SK-N-SH treated with all-trans-retinoic acid at 6 μM for 48 hours (cell line): ENCODE measurements at regions not wholly inside any gene's neighbourhood (a gene's known extent, or its start where the extent isn't known, plus 50 kb on each side); places are given as distances from the start of the nearest gene placed in this dataset.

Source experiments
- ATAC-seq: fragments of 200-7000 bp; cut with Tn5 transposase; 3 replicates; pipeline ENCODE4 v1.9.1; 2020; ENCODE audit warnings: mild to moderate bottlenecking, moderate library complexity
- ARNTL ChIP-seq: fragments of 450-650 bp; formaldehyde crosslinking; IDR thresholded peaks from 2 replicates; pipeline ENCODE4 v1.5.0; 2020; ENCODE audit warnings: low read depth, mild to moderate bottlenecking, moderate library complexity, borderline replicate concordance
- CSDC2 ChIP-seq: fragments of 250-450 bp; sonication (Bioruptor Pico); IDR thresholded peaks from 2 replicates; pipeline ENCODE4 v1.5.0; 2020; ENCODE audit warnings: mild to moderate bottlenecking, moderate library complexity
- ESRRG ChIP-seq: fragments of 250-450 bp; sonication (Bioruptor Pico); IDR thresholded peaks from 2 replicates; pipeline ENCODE4 v1.6.1; 2021; ENCODE audit warnings: mild to moderate bottlenecking
- GLIS3 ChIP-seq: fragments of 250-450 bp; sonication (Bioruptor Pico); IDR thresholded peaks from 2 replicates; pipeline ENCODE4 v1.5.0; 2020; ENCODE audit warnings: mild to moderate bottlenecking, moderate library complexity
- ISL1 ChIP-seq: fragments of 250-450 bp; sonication (Bioruptor Pico); IDR thresholded peaks from 2 replicates; pipeline ENCODE4 v2.1.2; 2022; ENCODE audit warnings: mild to moderate bottlenecking, moderate library complexity
- OSR1 ChIP-seq: fragments of 250-450 bp; sonication (Bioruptor Pico); IDR thresholded peaks from 2 replicates; pipeline ENCODE4 v1.8.0; 2022; ENCODE audit warnings: moderate library complexity, mild to moderate bottlenecking, inconsistent platforms
- PPARA ChIP-seq: fragments of 250-450 bp; sonication (Bioruptor Pico); IDR thresholded peaks from 2 replicates; pipeline ENCODE4 v1.5.0; 2020; ENCODE audit warnings: mild to moderate bottlenecking, borderline replicate concordance
- SNAI2 ChIP-seq: fragments of 250-450 bp; sonication (Bioruptor Pico); IDR thresholded peaks from 2 replicates; pipeline ENCODE4 v1.5.0; 2020; ENCODE audit warnings: mild to moderate bottlenecking, moderate library complexity
- TCF4 ChIP-seq: fragments of 250-450 bp; sonication (Bioruptor Pico); IDR thresholded peaks from 2 replicates; pipeline ENCODE4 v1.8.0; 2021; ENCODE audit warnings: mild to moderate bottlenecking, moderate library complexity, borderline replicate concordance
- TOX ChIP-seq: fragments of 250-450 bp; sonication (Bioruptor Pico); IDR thresholded peaks from 2 replicates; pipeline ENCODE4 v1.8.0; 2021; ENCODE audit warnings: mild to moderate bottlenecking, moderate library complexity, borderline replicate concordance
- ZC3H10 ChIP-seq: fragments of 250-450 bp; sonication (Bioruptor Pico); IDR thresholded peaks from 2 replicates; pipeline ENCODE4 v1.5.1; 2021; ENCODE audit warnings: mild to moderate bottlenecking, moderate library complexity
- ZFP3 ChIP-seq: fragments of 250-450 bp; sonication (Bioruptor Pico); IDR thresholded peaks from 2 replicates; pipeline ENCODE4 v1.5.0; 2020; ENCODE audit warnings: mild to moderate bottlenecking, moderate library complexity
- ZNF565 ChIP-seq: fragments of 450-650 bp; formaldehyde crosslinking; conservative IDR thresholded peaks from 2 replicates; pipeline ENCODE4 v1.5.0; 2020; ENCODE audit warnings: low read depth, mild to moderate bottlenecking, moderate library complexity
- ZNF70 ChIP-seq: fragments of 450-650 bp; formaldehyde crosslinking; IDR thresholded peaks from 2 replicates; pipeline ENCODE4 v1.5.0; 2020; ENCODE audit warnings: mild to moderate bottlenecking, moderate library complexity
- ZNF8 ChIP-seq: fragments of 450-650 bp; formaldehyde crosslinking; IDR thresholded peaks from 2 replicates; pipeline ENCODE4 v1.5.0; 2020; ENCODE audit warnings: mild to moderate bottlenecking, moderate library complexity
- TF ChIP-seq, protein P1 (sequence below): fragments of 250-450 bp; sonication (Bioruptor Pico); IDR thresholded peaks from 2 replicates; pipeline ENCODE4 v1.5.1; 2021; ENCODE audit warnings: mild to moderate bottlenecking, moderate library complexity
- TF ChIP-seq, protein P2 (sequence below): fragments of 250-450 bp; sonication (Bioruptor Pico); IDR thresholded peaks from 2 replicates; pipeline ENCODE4 v1.8.0; 2020; ENCODE audit warnings: mild to moderate bottlenecking, moderate library complexity, borderline replicate concordance
- TF ChIP-seq, protein P3 (sequence below): fragments of 250-450 bp; sonication (Bioruptor Pico); IDR thresholded peaks from 2 replicates; pipeline ENCODE4 v1.5.0; 2020; ENCODE audit warnings: mild to moderate bottlenecking, moderate library complexity
- TF ChIP-seq, protein P4 (sequence below): fragments of 250-450 bp; sonication (Bioruptor Pico); IDR thresholded peaks from 2 replicates; pipeline ENCODE4 v1.8.0; 2021; ENCODE audit warnings: low read depth, mild to moderate bottlenecking, moderate library complexity, borderline replicate concordance
- TF ChIP-seq, protein P5 (sequence below): fragments of 250-450 bp; sonication (Bioruptor Pico); IDR thresholded peaks from 2 replicates; pipeline ENCODE4 v1.5.1; 2020; ENCODE audit warnings: low read depth, mild to moderate bottlenecking, moderate library complexity

DNA sequence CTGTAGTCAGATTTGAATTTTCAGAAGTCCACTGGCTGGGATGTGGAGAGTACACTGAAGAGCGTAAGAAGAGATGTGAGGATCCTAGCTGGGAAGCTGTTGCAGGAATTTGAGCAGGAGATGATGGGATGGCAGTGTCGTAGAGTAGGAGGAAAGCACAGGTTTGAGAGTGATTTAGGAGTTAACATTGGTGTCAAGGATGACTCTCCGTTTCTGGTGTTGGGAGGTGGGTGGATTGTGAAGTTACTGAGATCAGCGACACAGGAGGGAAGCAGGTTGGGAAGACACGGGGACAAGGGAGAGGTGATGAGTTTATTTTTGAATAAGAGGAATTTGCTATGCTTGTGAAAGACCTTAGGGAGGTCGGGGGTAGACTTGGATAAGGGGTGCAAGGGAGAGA, 434.2 kb upstream of the TPM1 start:
- TF ChIP-seq, protein P1, sequence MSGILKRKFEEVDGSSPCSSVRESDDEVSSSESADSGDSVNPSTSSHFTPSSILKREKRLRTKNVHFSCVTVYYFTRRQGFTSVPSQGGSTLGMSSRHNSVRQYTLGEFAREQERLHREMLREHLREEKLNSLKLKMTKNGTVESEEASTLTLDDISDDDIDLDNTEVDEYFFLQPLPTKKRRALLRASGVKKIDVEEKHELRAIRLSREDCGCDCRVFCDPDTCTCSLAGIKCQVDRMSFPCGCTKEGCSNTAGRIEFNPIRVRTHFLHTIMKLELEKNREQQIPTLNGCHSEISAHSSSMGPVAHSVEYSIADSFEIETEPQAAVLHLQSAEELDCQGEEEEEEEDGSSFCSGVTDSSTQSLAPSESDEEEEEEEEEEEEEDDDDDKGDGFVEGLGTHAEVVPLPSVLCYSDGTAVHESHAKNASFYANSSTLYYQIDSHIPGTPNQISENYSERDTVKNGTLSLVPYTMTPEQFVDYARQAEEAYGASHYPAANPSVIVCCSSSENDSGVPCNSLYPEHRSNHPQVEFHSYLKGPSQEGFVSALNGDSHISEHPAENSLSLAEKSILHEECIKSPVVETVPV = no peak
- no peak for TF ChIP-seq TCF4 (CRISPR knock-in tag)
- TF ChIP-seq, protein P2, sequence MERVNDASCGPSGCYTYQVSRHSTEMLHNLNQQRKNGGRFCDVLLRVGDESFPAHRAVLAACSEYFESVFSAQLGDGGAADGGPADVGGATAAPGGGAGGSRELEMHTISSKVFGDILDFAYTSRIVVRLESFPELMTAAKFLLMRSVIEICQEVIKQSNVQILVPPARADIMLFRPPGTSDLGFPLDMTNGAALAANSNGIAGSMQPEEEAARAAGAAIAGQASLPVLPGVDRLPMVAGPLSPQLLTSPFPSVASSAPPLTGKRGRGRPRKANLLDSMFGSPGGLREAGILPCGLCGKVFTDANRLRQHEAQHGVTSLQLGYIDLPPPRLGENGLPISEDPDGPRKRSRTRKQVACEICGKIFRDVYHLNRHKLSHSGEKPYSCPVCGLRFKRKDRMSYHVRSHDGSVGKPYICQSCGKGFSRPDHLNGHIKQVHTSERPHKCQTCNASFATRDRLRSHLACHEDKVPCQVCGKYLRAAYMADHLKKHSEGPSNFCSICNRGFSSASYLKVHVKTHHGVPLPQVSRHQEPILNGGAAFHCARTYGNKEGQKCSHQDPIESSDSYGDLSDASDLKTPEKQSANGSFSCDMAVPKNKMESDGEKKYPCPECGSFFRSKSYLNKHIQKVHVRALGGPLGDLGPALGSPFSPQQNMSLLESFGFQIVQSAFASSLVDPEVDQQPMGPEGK = no peak
- TF ChIP-seq GLIS3 (CRISPR knock-in tag) = no peak
- TF ChIP-seq ZNF565 = no peak
- TF ChIP-seq ESRRG (CRISPR knock-in tag) = no peak
- TF ChIP-seq CSDC2 = no peak
- TF ChIP-seq, protein P3, sequence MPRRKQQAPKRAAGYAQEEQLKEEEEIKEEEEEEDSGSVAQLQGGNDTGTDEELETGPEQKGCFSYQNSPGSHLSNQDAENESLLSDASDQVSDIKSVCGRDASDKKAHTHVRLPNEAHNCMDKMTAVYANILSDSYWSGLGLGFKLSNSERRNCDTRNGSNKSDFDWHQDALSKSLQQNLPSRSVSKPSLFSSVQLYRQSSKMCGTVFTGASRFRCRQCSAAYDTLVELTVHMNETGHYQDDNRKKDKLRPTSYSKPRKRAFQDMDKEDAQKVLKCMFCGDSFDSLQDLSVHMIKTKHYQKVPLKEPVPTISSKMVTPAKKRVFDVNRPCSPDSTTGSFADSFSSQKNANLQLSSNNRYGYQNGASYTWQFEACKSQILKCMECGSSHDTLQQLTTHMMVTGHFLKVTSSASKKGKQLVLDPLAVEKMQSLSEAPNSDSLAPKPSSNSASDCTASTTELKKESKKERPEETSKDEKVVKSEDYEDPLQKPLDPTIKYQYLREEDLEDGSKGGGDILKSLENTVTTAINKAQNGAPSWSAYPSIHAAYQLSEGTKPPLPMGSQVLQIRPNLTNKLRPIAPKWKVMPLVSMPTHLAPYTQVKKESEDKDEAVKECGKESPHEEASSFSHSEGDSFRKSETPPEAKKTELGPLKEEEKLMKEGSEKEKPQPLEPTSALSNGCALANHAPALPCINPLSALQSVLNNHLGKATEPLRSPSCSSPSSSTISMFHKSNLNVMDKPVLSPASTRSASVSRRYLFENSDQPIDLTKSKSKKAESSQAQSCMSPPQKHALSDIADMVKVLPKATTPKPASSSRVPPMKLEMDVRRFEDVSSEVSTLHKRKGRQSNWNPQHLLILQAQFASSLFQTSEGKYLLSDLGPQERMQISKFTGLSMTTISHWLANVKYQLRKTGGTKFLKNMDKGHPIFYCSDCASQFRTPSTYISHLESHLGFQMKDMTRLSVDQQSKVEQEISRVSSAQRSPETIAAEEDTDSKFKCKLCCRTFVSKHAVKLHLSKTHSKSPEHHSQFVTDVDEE = no peak
- no peak for TF ChIP-seq OSR1
- TF ChIP-seq TOX (CRISPR knock-in tag) = no peak

DNA sequence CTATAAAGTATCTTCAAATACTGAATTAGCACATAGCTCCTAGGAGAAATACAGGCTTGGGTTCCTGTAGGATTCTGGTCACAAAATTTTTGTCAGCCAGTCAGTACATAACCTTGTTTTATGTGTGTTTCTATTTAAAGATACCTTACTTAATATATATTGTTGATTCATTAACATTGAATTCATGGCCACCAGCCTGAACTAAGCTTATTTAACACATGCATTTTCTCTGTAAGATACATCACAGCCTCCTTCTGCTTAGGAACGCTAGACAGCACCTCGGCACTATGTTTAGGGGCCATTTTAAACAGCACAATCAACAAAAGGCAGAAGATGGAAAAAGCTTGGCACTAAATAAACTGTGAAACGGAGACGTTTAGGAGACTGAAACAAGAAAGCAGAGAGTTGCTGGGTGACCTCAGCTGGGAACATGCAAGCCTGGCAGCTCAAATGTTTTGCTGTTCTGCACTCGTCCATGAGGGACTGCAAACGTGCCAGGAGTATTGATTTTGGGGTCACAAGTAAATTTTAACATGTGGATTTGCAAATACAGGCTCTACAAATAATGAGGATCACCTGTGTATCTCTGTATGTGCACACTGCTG, 432.2 kb upstream of the TPM1 start:
- TF ChIP-seq ZNF565 (no peak), ISL1 (CRISPR knock-in tag) (no peak), TCF4 (CRISPR knock-in tag) (no peak), OSR1 (no peak), ARNTL (CRISPR knock-in tag) (no peak), TOX (CRISPR knock-in tag) (no peak)
- TF ChIP-seq, protein P3 = no peak
- TF ChIP-seq, protein P2 = no peak
- ATAC-seq = no peak

More for the DNA sequence above, 434.2 kb upstream of the TPM1 start:
- ATAC-seq = no peak

DNA sequence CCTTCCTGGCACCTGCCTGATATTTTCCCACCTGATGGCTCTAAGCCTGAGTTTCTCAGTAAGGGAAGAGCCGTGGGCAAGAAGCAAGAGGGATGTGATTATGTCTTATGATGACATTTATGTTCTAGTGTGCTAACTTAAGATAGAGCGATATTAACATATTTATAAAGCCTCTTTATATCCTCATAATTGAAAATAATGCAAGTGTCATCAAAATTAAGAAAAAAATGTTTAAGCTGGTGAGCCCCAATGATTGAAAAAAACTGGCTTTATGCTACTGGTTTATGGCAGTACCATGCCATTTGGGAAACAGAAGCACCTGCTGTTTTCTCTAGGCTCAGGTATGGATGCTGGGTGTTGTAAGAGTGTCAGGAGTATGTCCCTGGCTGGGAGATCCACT, 431.5 kb upstream of the TPM1 start:
- no peak for ATAC-seq
- no peak for TF ChIP-seq GLIS3 (CRISPR knock-in tag)
- no peak for TF ChIP-seq ZNF70 (CRISPR knock-in tag)
- TF ChIP-seq ZNF565 = no peak
- TF ChIP-seq, protein P1 = no peak
- no peak for TF ChIP-seq SNAI2 (CRISPR knock-in tag)
- no peak for TF ChIP-seq OSR1
- no peak for TF ChIP-seq ZC3H10 (CRISPR knock-in tag)
- TF ChIP-seq, protein P4, sequence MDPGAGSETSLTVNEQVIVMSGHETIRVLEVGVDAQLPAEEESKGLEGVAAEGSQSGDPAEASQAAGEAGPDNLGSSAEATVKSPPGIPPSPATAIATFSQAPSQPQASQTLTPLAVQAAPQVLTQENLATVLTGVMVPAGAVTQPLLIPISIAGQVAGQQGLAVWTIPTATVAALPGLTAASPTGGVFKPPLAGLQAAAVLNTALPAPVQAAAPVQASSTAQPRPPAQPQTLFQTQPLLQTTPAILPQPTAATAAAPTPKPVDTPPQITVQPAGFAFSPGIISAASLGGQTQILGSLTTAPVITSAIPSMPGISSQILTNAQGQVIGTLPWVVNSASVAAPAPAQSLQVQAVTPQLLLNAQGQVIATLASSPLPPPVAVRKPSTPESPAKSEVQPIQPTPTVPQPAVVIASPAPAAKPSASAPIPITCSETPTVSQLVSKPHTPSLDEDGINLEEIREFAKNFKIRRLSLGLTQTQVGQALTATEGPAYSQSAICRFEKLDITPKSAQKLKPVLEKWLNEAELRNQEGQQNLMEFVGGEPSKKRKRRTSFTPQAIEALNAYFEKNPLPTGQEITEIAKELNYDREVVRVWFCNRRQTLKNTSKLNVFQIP (CRISPR knock-in tag) = no peak
- no peak for TF ChIP-seq ZNF8 (CRISPR knock-in tag)
- TF ChIP-seq, protein P5, sequence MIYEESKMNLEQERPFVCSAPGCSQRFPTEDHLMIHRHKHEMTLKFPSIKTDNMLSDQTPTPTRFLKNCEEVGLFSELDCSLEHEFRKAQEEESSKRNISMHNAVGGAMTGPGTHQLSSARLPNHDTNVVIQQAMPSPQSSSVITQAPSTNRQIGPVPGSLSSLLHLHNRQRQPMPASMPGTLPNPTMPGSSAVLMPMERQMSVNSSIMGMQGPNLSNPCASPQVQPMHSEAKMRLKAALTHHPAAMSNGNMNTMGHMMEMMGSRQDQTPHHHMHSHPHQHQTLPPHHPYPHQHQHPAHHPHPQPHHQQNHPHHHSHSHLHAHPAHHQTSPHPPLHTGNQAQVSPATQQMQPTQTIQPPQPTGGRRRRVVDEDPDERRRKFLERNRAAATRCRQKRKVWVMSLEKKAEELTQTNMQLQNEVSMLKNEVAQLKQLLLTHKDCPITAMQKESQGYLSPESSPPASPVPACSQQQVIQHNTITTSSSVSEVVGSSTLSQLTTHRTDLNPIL (CRISPR knock-in tag) = no peak
- no peak for TF ChIP-seq PPARA (CRISPR knock-in tag)
- no peak for TF ChIP-seq ARNTL (CRISPR knock-in tag)
- TF ChIP-seq ZFP3 (CRISPR knock-in tag) = no peak
